Hepatocyte (in vitro differentiated cells): ENCODE measurements at regions not wholly inside any gene's neighbourhood (a gene's known extent, or its start where the extent isn't known, plus 50 kb on each side); places are given as distances from the start of the nearest gene placed in this dataset.

Experiments used
- DNase-seq: peaks from one replicate; pipeline ENCODE4 v3.0.0-alpha.2; 2016; ENCODE audit warnings: low spot score
- H2AFZ ChIP-seq: fragments of 200-600 bp; sonication (generic); 2 replicates; pipeline ENCODE4 v1.6.0; 2016; ENCODE audit warnings: antibody characterized with exemption, mild to moderate bottlenecking
- H3K27ac ChIP-seq: fragments of 200-600 bp; sonication (generic); 2 replicates; pipeline ENCODE4 v1.5.1; 2016; ENCODE audit warnings: mild to moderate bottlenecking
- H3K27me3 ChIP-seq: fragments of 200-600 bp; sonication (generic); 2 replicates; pipeline ENCODE4 v1.6.1; 2016
- H3K36me3 ChIP-seq: fragments of 200-600 bp; sonication (generic); replicated peaks from 2 replicates; pipeline ENCODE4 v1.5.1; 2016; ENCODE audit warnings: low read depth; ENCODE audit not compliant: insufficient read depth
- H3K4me1 ChIP-seq: fragments of 200-600 bp; sonication (generic); 2 replicates; pipeline ENCODE4 v1.5.1; 2016; ENCODE audit warnings: mild to moderate bottlenecking, moderate library complexity; ENCODE audit not compliant: insufficient read depth
- H3K4me2 ChIP-seq: fragments of 200-600 bp; sonication (generic); 2 replicates; pipeline ENCODE4 v1.6.0; 2016
- H3K4me3 ChIP-seq: fragments of 200-600 bp; sonication (generic); 2 replicates; pipeline ENCODE4 v1.5.1; 2016; ENCODE audit warnings: mild to moderate bottlenecking
- H3K79me2 ChIP-seq: fragments of 200-600 bp; sonication (generic); 2 replicates; pipeline ENCODE4 v1.6.0; 2017; ENCODE audit warnings: mild to moderate bottlenecking
- H3K9me2 ChIP-seq: fragments of 200-600 bp; sonication (generic); replicated peaks from 2 replicates; pipeline ENCODE4 v1.6.0; 2017; ENCODE audit warnings: mild to moderate bottlenecking; ENCODE audit not compliant: insufficient read depth
- H3K9me3 ChIP-seq: fragments of 200-600 bp; sonication (generic); 2 replicates; pipeline ENCODE4 v1.5.1; 2016; ENCODE audit warnings: low read depth, mild to moderate bottlenecking
- H4K20me1 ChIP-seq: fragments of 200-600 bp; sonication (generic); 2 replicates; pipeline ENCODE4 v1.6.0; 2016; ENCODE audit warnings: mild to moderate bottlenecking; ENCODE audit not compliant: insufficient read depth, poor library complexity, severe bottlenecking
- EZH2 ChIP-seq: fragments of 200-600 bp; sonication (generic); IDR thresholded peaks from 2 replicates; pipeline ENCODE4 v1.6.1; 2016; ENCODE audit warnings: antibody characterized with exemption, mild to moderate bottlenecking, borderline replicate concordance
- EZH2phosphoT487 ChIP-seq: fragments of 200-600 bp; sonication (generic); IDR thresholded peaks from one replicate; pipeline ENCODE4 v1.6.1; 2018; ENCODE audit warnings: antibody characterized with exemption, mild to moderate bottlenecking, low read depth, moderate library complexity; ENCODE audit not compliant: unreplicated experiment, severe bottlenecking
- WGBS: methylation state at CpG from one replicate; pipeline ENCODE4 v1.1.6; 2016; ENCODE audit warnings: low lambda C conversion rate; ENCODE audit errors: missing lambda C conversion rate; 5-methylcytosine and 5-hydroxymethylcytosine counted together
- TF ChIP-seq, protein P1 (sequence below): fragments of 200-600 bp; sonication (generic); IDR thresholded peaks from 2 replicates; pipeline ENCODE4 v1.5.1; 2016; ENCODE audit warnings: antibody characterized with exemption, mild to moderate bottlenecking; ENCODE audit not compliant: poor library complexity

- Histone ChIP-seq H3K27me3 (no peaks in the 10 kb centered on the region), H3K4me2 (no peak overlapping the region), H4K20me1 (no peaks in the 10 kb centered on the region), H2AFZ (no peak overlapping the region), H3K79me2 (no peaks in the 10 kb centered on the region), H3K4me3 (no peak overlapping the region), H3K9me3 (no peaks in the 10 kb centered on the region), H3K36me3 (no peaks in the 10 kb centered on the region), H3K9me2 (no peaks in the 10 kb centered on the region), H3K27ac (no peak overlapping the region), H3K4me1 (peaks cover 17% of the 10 kb centered on the region)
- no peak for DNase-seq
- no peak for TF ChIP-seq EZH2phosphoT487
- no peak for TF ChIP-seq EZH2
- TF ChIP-seq, protein P1, sequence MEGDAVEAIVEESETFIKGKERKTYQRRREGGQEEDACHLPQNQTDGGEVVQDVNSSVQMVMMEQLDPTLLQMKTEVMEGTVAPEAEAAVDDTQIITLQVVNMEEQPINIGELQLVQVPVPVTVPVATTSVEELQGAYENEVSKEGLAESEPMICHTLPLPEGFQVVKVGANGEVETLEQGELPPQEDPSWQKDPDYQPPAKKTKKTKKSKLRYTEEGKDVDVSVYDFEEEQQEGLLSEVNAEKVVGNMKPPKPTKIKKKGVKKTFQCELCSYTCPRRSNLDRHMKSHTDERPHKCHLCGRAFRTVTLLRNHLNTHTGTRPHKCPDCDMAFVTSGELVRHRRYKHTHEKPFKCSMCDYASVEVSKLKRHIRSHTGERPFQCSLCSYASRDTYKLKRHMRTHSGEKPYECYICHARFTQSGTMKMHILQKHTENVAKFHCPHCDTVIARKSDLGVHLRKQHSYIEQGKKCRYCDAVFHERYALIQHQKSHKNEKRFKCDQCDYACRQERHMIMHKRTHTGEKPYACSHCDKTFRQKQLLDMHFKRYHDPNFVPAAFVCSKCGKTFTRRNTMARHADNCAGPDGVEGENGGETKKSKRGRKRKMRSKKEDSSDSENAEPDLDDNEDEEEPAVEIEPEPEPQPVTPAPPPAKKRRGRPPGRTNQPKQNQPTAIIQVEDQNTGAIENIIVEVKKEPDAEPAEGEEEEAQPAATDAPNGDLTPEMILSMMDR, result no peak
- WGBS, result 63% methylated on average over 2 of the region's 2 CpGs
Observed at GRCh38 chr12:68447797-68448260, 115.7 kb upstream of the MDM1 start.

DNA sequence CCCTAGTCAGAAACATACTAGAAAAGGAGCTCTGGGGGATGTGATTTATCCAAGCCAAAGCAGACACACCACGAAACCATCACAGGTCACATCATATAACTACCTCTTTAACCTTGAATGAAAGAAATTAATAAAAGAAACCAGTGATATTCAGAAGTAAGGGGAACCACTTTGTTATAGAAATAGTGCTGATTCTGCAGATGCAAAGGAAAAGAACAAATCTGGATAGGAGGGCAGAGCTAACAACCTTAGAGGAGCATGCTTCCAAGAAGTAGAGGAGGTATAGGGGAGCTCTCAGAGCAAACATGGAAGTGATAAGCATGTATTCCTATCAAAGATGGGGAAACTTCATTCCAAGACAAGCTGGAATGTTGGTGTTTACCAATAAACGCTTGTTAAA is 117.0 kb upstream of the MDM1 start:
- Histone ChIP-seq H3K27ac (no peak overlapping the region), H3K9me2 (no peaks in the 10 kb centered on the region), H3K79me2 (no peaks in the 10 kb centered on the region), H3K36me3 (no peaks in the 10 kb centered on the region), H4K20me1 (no peaks in the 10 kb centered on the region), H3K4me3 (no peak overlapping the region), H3K9me3 (no peaks in the 10 kb centered on the region), H3K4me1 (peaks cover 22% of the 10 kb centered on the region), H3K4me2 (no peak overlapping the region), H2AFZ (no peak overlapping the region), H3K27me3 (no peaks in the 10 kb centered on the region)
- 92% methylated on average over 2 of the region's 2 CpGs for WGBS
- TF ChIP-seq, protein P1, result no peak
- TF ChIP-seq EZH2phosphoT487 (no peak), EZH2 (no peak)
- no peak for DNase-seq

GRCh38 chr12:68450947-68451260 is 118.7 kb upstream of the MDM1 start:
- Histone ChIP-seq H3K79me2 (no peaks in the 10 kb centered on the region), H3K4me1 (peaks cover 31% of the 10 kb centered on the region), H3K9me3 (no peaks in the 10 kb centered on the region), H3K36me3 (no peaks in the 10 kb centered on the region), H3K4me3 (no peak overlapping the region), H3K9me2 (no peaks in the 10 kb centered on the region), H3K27me3 (no peaks in the 10 kb centered on the region), H4K20me1 (no peaks in the 10 kb centered on the region), H3K4me2 (no peak overlapping the region), H2AFZ (no peak overlapping the region), H3K27ac (no peak overlapping the region)
- WGBS, result 82% methylated on average over 3 of the region's 3 CpGs
- DNase-seq, result no peak
- no peak for TF ChIP-seq EZH2
- TF ChIP-seq, protein P1, result no peak
- TF ChIP-seq EZH2phosphoT487, result no peak
